ENCODE measurements at regions not wholly inside any gene's neighbourhood (a gene's known extent, or its start where the extent isn't known, plus 50 kb on each side); places are given as distances from the start of the nearest gene placed in this dataset.

DNA sequence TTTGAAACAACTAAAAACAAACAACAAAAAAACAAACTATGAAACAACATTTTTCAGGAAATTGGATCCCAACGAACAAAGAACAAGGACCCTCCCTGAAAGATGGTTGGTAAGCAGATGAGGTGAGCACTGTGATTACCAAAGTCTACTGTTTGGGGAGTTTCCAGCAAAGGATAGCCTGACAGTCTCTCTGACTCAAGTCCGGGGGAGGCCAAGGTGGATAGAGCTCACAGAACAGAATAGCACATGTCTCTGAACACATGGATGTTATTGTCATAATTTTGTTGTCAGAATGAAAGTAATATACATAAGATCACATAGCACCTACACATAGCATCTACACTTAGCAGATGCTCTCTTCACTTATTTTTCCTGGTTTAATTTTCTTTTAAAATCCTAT, 501.3 kb upstream of the TENM4 start:
- H3K36me3 Mint-ChIP-seq (ENCODE audit: low read depth): no peaks in the 10 kb centered on the region

DNA sequence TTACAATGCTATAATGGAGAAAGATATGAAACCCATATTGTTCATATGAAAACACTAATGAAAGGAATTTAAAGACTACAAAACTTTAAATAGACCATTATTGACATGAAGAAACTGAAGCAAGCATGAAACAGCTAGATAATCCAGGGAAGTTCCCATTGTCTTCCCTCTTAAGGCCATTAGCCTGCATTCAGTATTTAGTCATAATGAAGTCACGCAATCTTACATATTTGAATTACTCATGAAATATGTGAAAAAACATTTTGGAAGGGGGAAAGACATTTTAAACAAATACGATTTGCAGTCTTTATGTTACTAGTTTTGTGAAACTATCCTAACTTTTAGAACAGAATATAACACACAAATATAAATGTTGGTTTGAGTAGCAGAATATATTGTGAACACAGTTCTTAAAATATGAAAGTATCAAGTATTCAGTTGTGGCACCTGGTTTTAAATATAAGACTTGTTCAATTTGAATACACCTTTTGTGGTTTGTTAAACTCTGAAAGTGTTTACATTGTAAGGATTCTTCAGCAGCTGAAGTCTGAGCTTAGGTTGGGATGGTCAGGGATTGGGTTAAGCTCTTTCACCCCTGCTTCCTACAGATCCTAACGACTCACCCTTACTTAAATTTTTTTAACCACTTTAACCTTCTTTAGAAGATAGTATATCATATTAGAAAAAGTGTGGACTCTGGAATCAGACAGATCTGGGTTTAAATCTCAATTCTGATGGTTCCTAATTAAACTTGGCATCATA, 500.3 kb upstream of the TENM4 start:
- intact Hi-C loops (cut with micrococcal nuclease): no loop called here
- Mint-ChIP-seq H3K27ac (no peak overlapping the region), H3K27me3 (ENCODE audit: low read depth) (no peaks in the 10 kb centered on the region), H3K9me3 (peaks cover 3% of the 10 kb centered on the region), H3K4me1 (ENCODE audit: low read depth) (no peaks in the 10 kb centered on the region), H3K36me3 (ENCODE audit: low read depth) (no peaks in the 10 kb centered on the region), H3K4me3 (no peak overlapping the region)
- no peak for DNase-seq
- CTCF ChIA-PET: no interaction called here

More for the DNA sequence above, 501.3 kb upstream of the TENM4 start:
- Mint-ChIP-seq H3K4me1 (ENCODE audit: low read depth) (no peaks in the 10 kb centered on the region), H3K4me3 (no peak overlapping the region), H3K9me3 (no peaks in the 10 kb centered on the region), H3K27ac (no peak overlapping the region), H3K27me3 (ENCODE audit: low read depth) (no peaks in the 10 kb centered on the region)
- intact Hi-C loops (cut with micrococcal nuclease): no loop called here
- no peak for DNase-seq
- CTCF ChIA-PET: no interaction called here

DNA sequence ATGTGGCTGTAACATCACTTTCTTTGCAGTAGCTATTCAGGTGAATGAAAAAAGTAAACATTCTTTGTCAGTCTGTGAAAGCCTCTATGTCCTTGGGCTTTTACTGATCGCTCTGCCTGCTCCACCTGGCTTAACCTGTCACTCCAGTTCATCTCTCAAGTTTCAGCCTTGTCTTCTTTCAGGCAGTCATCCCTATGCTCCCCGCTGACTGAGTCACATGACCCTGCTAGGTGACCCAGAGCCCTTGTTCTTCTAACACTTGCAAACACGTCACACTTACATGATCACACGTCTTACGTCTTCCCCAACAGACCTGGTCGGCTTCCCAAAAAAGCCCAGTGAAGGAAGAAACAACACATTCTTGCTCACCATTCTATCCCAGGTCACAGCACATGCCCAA, 499.3 kb upstream of the TENM4 start:
- Mint-ChIP-seq H3K27me3 (ENCODE audit: low read depth) (no peaks in the 10 kb centered on the region), H3K9me3 (peaks cover 4% of the 10 kb centered on the region), H3K27ac (no peak overlapping the region), H3K4me3 (no peak overlapping the region), H3K36me3 (ENCODE audit: low read depth) (no peaks in the 10 kb centered on the region), H3K4me1 (ENCODE audit: low read depth) (no peaks in the 10 kb centered on the region)
- DNase-seq: no peak
- intact Hi-C loops (cut with micrococcal nuclease): no loop called here
- CTCF ChIA-PET: no interaction called here

DNA sequence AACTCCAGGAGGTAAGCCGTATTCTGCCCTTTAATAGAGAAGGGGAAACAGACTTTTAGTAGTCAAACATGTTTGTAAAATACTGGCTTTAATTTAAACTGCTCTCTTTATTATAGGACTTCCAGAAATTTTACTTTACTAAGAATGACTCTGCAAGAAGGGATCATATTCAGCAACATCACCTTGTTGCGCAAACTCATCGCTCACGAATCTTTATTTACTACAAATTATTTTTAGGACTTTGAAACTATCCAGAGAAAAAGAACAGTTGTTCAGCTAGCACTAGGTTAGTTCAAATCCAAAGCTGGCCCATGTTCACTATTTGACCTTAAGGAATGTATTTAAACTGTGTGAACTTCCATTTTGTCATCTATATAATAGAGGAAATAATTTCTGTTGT, 498.3 kb upstream of the TENM4 start:
- H3K27me3 Mint-ChIP-seq (ENCODE audit: low read depth): no peaks in the 10 kb centered on the region
- CTCF ChIA-PET: no interaction called here

DNA sequence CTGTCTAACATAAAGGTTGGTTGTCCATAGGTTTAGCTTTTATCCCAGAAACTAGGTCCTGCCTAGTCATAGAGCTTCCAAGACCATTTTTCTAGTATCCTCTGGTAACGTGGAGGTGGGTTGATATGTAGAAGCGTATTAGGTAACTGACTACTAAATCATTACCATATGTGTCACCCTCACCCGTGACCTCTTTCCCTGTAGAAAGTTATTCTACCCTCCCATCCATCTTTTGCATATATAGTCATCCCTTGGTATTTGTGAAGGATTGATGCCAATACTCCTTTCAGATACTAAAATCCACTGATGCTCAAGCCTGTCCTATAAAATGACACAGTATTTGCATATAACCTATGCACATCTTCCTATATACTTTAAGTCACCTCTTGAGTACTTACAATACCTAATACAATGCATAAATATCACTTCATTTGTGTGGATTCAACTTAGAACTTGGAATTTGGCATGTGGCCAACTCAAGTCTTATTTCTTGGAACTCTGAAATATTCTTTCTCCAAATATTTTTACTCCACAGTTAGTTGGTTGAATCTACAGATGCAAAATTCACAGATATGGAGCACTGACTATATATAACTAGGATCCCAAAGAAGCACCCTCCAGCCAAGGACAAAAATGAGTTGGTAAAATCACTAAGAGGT, 497.0 kb upstream of the TENM4 start:
- Mint-ChIP-seq H3K4me3 (no peak overlapping the region), H3K9me3 (peaks cover 4% of the 10 kb centered on the region), H3K27ac (no peak overlapping the region), H3K36me3 (ENCODE audit: low read depth) (no peaks in the 10 kb centered on the region), H3K27me3 (ENCODE audit: low read depth) (no peaks in the 10 kb centered on the region), H3K4me1 (ENCODE audit: low read depth) (no peaks in the 10 kb centered on the region)
- DNase-seq: no peak
- CTCF ChIA-PET: no interaction called here
- intact Hi-C loops (cut with micrococcal nuclease): no loop called here

More for the DNA sequence above, 498.3 kb upstream of the TENM4 start:
- H3K36me3 Mint-ChIP-seq (ENCODE audit: low read depth): no peaks in the 10 kb centered on the region
- H3K27ac Mint-ChIP-seq: no peak overlapping the region
- no peak overlapping the region for H3K4me3 Mint-ChIP-seq
- H3K4me1 Mint-ChIP-seq (ENCODE audit: low read depth): no peaks in the 10 kb centered on the region
- H3K9me3 Mint-ChIP-seq: peaks cover 4% of the 10 kb centered on the region
- intact Hi-C loops (cut with micrococcal nuclease): no loop called here
- DNase-seq: no peak

DNA sequence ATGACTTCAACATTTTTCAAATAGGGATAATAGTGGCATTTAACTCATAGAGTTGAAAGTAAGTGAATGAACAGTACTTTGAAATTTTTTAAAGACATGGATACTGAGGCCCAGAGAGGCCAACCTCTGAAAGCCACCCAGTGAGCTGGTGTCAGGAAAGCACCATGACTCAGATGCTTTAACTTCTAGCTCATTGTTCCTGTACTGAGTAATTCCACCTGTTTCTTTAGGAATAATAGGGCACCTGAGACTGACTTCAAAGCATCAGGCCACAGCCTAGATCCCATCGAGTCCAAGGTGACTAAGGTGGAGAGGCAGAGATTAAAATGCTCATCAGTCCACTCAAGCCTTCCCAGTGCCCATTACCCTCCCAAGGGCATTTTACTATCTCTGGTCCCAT, 491.8 kb upstream of the TENM4 start:
- no peak for DNase-seq
- CTCF ChIA-PET: no interaction called here
- intact Hi-C loops (cut with micrococcal nuclease): no loop called here
- Mint-ChIP-seq H3K4me1 (ENCODE audit: low read depth) (no peaks in the 10 kb centered on the region), H3K27ac (no peak overlapping the region), H3K27me3 (ENCODE audit: low read depth) (no peaks in the 10 kb centered on the region), H3K36me3 (ENCODE audit: low read depth) (no peaks in the 10 kb centered on the region), H3K9me3 (peaks cover 4% of the 10 kb centered on the region), H3K4me3 (no peak overlapping the region)

DNA sequence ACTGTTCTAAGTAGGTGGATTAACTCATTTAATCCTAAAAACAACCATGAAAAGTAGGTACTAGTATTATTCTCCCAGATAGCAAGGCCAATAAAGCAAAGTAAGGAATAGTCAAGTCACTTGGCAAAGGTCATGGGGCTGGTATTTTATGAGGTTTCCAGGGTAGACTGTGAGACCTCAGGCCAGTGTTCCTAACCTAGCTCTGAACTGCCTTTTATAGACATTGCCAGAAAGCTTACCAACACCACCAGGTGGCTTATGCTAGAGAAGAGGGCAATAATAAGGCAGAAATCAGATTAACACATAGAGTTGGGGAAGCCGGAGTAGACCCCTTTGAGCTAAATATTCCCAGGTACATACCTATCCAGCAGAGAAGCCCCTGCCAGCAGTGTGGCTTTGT, 490.9 kb upstream of the TENM4 start:
- CTCF ChIA-PET: no interaction called here
- intact Hi-C loops (cut with micrococcal nuclease): no loop called here

DNA sequence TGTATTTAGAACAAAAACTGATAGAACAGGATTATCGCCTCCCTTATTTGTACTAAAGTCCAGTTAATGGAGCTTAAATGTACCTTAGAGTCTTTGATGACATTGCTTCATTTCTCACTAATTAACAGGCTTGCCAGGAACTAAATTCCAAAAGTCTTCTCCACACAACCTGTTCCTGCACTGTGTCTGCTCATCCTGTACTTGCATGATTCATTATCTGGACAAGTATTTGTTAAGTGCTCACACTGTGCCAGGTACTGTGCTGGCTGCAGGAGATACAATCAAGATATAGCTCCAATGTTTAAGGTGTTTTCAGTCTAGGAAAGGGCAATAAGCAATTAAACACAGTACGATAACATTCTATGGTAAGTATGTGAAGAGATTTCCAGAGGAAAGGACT, 485.9 kb upstream of the TENM4 start:
- CTCF ChIA-PET: interaction anchor here (0.7 kb wide), 1 partner anchor 164 kb away, joined by 3 read pairs; no protein-coding TSS in a partner anchor
- Mint-ChIP-seq H3K4me3 (no peak overlapping the region), H3K27me3 (ENCODE audit: low read depth) (no peaks in the 10 kb centered on the region), H3K9me3 (peaks cover 2% of the 10 kb centered on the region), H3K27ac (no peak overlapping the region), H3K4me1 (ENCODE audit: low read depth) (no peaks in the 10 kb centered on the region), H3K36me3 (ENCODE audit: low read depth) (no peaks in the 10 kb centered on the region)
- intact Hi-C loops (cut with micrococcal nuclease): no loop called here
- DNase-seq: no peak

More for the DNA sequence above, 490.9 kb upstream of the TENM4 start:
- Mint-ChIP-seq H3K27ac (no peak overlapping the region), H3K4me1 (ENCODE audit: low read depth) (no peaks in the 10 kb centered on the region), H3K4me3 (no peak overlapping the region), H3K9me3 (peaks cover 4% of the 10 kb centered on the region), H3K36me3 (ENCODE audit: low read depth) (no peaks in the 10 kb centered on the region), H3K27me3 (ENCODE audit: low read depth) (no peaks in the 10 kb centered on the region)
- DNase-seq: no peak

DNA sequence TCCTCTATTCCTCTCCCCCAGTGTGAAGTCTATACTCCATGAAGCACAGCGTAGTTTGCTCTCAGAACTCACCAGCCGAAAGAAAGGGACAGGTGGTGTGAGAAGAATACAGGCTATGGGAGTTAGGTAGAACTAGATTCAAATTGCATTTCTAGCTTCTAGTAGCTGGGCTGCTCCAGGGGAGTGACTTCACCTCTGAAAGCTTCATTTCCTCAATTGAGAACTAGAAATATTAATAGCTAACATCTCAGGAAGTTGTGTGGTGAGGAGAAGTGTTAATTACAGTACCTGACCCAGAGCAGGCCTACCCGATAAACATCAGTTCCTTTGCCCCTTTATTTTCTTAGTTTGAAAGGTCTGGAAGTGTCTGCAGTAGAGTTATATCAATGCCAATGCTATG, 484.7 kb upstream of the TENM4 start:
- Mint-ChIP-seq H3K4me3 (no peak overlapping the region), H3K27ac (no peak overlapping the region), H3K27me3 (ENCODE audit: low read depth) (no peaks in the 10 kb centered on the region), H3K4me1 (ENCODE audit: low read depth) (no peaks in the 10 kb centered on the region), H3K9me3 (peaks cover 2% of the 10 kb centered on the region), H3K36me3 (ENCODE audit: low read depth) (no peaks in the 10 kb centered on the region)
- intact Hi-C loops (cut with micrococcal nuclease): no loop called here
- CTCF ChIA-PET: no interaction called here
- no peak for DNase-seq

DNA sequence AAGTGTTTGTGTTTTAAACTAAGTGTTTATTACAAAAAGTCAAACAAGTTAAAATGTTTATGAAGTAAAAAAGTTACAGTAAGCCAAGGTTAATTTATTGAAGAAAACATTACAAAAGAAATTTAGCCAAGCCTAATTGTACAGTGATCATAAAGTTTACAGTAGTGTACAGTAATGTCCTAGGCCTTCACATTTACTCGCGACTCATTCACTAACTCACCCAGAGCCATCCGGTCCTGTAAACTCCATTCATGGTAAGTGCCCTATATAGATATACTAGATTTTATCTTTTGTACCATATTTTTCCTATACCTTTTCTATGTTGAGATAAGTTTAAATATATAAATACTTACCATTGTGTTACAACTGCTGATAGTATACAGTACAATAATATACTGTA, 481.8 kb upstream of the TENM4 start:
- no peak for DNase-seq
- no peaks in the 10 kb centered on the region for H3K4me1 Mint-ChIP-seq (ENCODE audit: low read depth)

DNA sequence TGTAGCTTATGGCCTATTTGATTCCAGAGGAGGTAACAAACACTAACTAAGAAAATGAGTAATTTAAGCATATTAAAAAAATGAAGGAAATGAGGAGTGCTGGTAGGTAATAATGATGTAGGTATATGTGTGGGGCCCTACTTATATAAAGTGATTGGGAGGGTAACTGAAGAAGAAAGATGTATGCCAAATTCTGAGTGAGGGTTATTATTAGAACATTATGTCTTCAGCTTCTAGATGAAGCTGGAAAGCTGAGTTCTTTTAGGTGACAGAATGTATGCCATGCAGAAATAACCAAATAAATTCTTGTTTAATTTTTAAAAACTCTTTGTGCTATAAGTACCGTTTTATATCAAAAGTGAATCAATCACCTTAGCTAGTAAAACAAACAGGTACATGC, 479.6 kb upstream of the TENM4 start:
- CTCF ChIA-PET: no interaction called here
- no peak overlapping the region for H3K27ac Mint-ChIP-seq
- intact Hi-C loops (cut with micrococcal nuclease): no loop called here
- no peaks in the 10 kb centered on the region for H3K36me3 Mint-ChIP-seq (ENCODE audit: low read depth)
- no peaks in the 10 kb centered on the region for H3K27me3 Mint-ChIP-seq (ENCODE audit: low read depth)
- DNase-seq: no peak
- H3K9me3 Mint-ChIP-seq: peaks cover 2% of the 10 kb centered on the region
- no peak overlapping the region for H3K4me3 Mint-ChIP-seq
- no peaks in the 10 kb centered on the region for H3K4me1 Mint-ChIP-seq (ENCODE audit: low read depth)

More for the DNA sequence above, 481.8 kb upstream of the TENM4 start:
- Mint-ChIP-seq H3K4me3 (no peak overlapping the region), H3K36me3 (ENCODE audit: low read depth) (no peaks in the 10 kb centered on the region), H3K27ac (no peak overlapping the region), H3K27me3 (ENCODE audit: low read depth) (no peaks in the 10 kb centered on the region), H3K9me3 (peaks cover 2% of the 10 kb centered on the region)
- CTCF ChIA-PET: no interaction called here
- intact Hi-C loops (cut with micrococcal nuclease): no loop called here

DNA sequence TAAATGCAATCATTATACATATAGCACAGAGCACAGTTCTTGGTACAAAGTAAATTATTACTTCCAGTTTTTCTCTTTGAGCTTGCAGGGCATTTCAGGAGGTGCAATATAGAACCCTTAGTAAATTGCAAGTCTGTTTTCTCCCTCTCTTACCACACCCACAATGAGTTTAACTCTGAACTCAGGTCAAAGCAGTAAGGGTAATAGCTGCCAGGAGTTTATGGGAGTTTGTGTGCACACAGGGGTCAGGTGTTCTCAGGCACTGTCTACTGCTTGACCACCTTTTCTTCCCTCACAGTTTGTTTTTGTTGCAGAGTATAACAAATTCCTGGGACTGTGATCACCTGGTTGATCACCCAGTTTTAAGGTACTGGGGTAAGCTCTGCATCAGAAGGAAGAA, 478.5 kb upstream of the TENM4 start:
- H3K4me1 Mint-ChIP-seq (ENCODE audit: low read depth): no peaks in the 10 kb centered on the region
- H3K27ac Mint-ChIP-seq: no peak overlapping the region
- CTCF ChIA-PET: no interaction called here
- H3K27me3 Mint-ChIP-seq (ENCODE audit: low read depth): no peaks in the 10 kb centered on the region
- no peaks in the 10 kb centered on the region for H3K36me3 Mint-ChIP-seq (ENCODE audit: low read depth)
- intact Hi-C loops (cut with micrococcal nuclease): no loop called here
- peaks cover 2% of the 10 kb centered on the region for H3K9me3 Mint-ChIP-seq
- no peak for DNase-seq
- no peak overlapping the region for H3K4me3 Mint-ChIP-seq

DNA sequence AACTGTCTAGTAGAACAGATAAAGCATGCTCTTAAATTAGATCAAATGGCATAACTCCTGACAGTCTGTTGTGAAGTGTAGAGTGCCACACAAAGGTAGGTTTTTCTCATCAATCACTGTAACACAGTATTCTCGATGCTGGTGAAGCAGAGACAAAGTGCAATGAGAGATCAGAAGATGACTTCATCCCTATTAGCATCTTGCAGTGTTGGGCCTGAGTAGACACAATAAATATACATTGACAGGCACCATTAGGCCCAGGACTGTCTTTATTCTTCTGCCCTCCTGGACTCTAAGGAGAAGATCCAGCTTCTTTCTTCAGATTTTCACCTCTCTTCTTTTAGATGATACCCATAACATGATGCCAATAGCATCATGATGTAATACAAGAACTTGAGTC, 478.0 kb upstream of the TENM4 start:
- intact Hi-C loops (cut with micrococcal nuclease): no loop called here
- Mint-ChIP-seq H3K36me3 (ENCODE audit: low read depth) (no peaks in the 10 kb centered on the region), H3K27me3 (ENCODE audit: low read depth) (no peaks in the 10 kb centered on the region), H3K9me3 (no peaks in the 10 kb centered on the region), H3K27ac (no peak overlapping the region), H3K4me1 (ENCODE audit: low read depth) (no peaks in the 10 kb centered on the region), H3K4me3 (no peak overlapping the region)
- CTCF ChIA-PET: no interaction called here
- no peak for DNase-seq
